Left lung (tissue), 4 donors: ENCODE measurements at regions not wholly inside any gene's neighbourhood (a gene's known extent, or its start where the extent isn't known, plus 50 kb on each side); places are given as distances from the start of the nearest gene placed in this dataset.
A peak's percentile ranks its signal among the peaks of the same experiment; 100 is the strongest.

Experiments
- ATAC-seq: fragments of 200-7000 bp; cut with Tn5 transposase; one replicate; pipeline ENCODE4 v1.9.1; 2020; ENCODE audit warnings: moderate library complexity
- DNase-seq, 4 donors: peaks; one replicate each; pipeline ENCODE4 v3.0.0-alpha.2; 2013 to 2020
- H3K27ac ChIP-seq, 2 donors: fragments of 200-600 bp; sonication (generic) in 1 of 2; one replicate each; pipeline versions ENCODE4 v1.5.0 to v1.8.0; 2020 to 2021
- H3K27me3 ChIP-seq, 2 donors: fragments of 200-600 bp; sonication (generic) in 1 of 2; one replicate each; pipeline versions ENCODE4 v1.5.0 to v1.8.0; 2020 to 2021
- H3K36me3 ChIP-seq, 2 donors: fragments of 200-600 bp; sonication (generic) in 1 of 2; one replicate each; pipeline versions ENCODE4 v1.5.0 to v1.8.0; 2020 to 2021
- H3K4me1 ChIP-seq, 2 donors: fragments of 200-600 bp; one replicate each; pipeline ENCODE4 v1.8.0; 2021
- H3K4me3 ChIP-seq, 2 donors: fragments of 200-600 bp; sonication (generic) in 1 of 2; one replicate each; pipeline versions ENCODE4 v1.5.0 to v1.8.0; 2020 to 2021; ENCODE audit warnings: mild to moderate bottlenecking in 1 of 2
- H3K9me3 ChIP-seq, 2 donors: fragments of 200-600 bp; sonication (generic) in 1 of 2; one replicate each; pipeline versions ENCODE4 v1.5.0 to v1.8.0; 2020 to 2021
- intact Hi-C, 2 donors: fragments of 100-400 bp; cut with DNase I; formaldehyde crosslinking; loops; one replicate each; pipeline versions ENCODE4 v1.11.2 to v1.14.2; 2022
- TF ChIP-seq, protein P1 (sequence below), 2 donors: fragments of 200-600 bp; sonication (generic) in 1 of 2; IDR thresholded peaks; one replicate each; pipeline versions ENCODE4 v1.5.0 to v1.8.0; 2021; ENCODE audit warnings: antibody characterized with exemption in 2 of 2
- donor health status: DM: no; HTN: yes; CAD: no.
- donor health status: DM: no; HTN: no; CAD: no.

- intact Hi-C loops: no loop called here
- no peaks in the 10 kb centered on the region for H3K36me3 ChIP-seq
- H3K4me1 ChIP-seq: no peaks in the 10 kb centered on the region
- no peaks in the 10 kb centered on the region for H3K9me3 ChIP-seq
- H3K27ac ChIP-seq: no peak overlapping the region
- ATAC-seq (no peak), DNase-seq (no peak)
- H3K4me3 ChIP-seq: no peak overlapping the region
- TF ChIP-seq, protein P1, sequence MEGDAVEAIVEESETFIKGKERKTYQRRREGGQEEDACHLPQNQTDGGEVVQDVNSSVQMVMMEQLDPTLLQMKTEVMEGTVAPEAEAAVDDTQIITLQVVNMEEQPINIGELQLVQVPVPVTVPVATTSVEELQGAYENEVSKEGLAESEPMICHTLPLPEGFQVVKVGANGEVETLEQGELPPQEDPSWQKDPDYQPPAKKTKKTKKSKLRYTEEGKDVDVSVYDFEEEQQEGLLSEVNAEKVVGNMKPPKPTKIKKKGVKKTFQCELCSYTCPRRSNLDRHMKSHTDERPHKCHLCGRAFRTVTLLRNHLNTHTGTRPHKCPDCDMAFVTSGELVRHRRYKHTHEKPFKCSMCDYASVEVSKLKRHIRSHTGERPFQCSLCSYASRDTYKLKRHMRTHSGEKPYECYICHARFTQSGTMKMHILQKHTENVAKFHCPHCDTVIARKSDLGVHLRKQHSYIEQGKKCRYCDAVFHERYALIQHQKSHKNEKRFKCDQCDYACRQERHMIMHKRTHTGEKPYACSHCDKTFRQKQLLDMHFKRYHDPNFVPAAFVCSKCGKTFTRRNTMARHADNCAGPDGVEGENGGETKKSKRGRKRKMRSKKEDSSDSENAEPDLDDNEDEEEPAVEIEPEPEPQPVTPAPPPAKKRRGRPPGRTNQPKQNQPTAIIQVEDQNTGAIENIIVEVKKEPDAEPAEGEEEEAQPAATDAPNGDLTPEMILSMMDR (IDR thresholded peaks at IDR 0.05): no peak
- H3K27me3 ChIP-seq: no peaks in the 10 kb centered on the region
These were observed 135.4 kb upstream of the SOX9 start for GRCh38 chr17:71985111-71986039.

- TF ChIP-seq, protein P1 (IDR thresholded peaks at IDR 0.05): no peak
- Histone ChIP-seq H3K9me3 (no peaks in the 10 kb centered on the region), H3K27me3 (no peaks in the 10 kb centered on the region), H3K4me1 (no peaks in the 10 kb centered on the region), H3K27ac (no peak overlapping the region), H3K36me3 (no peaks in the 10 kb centered on the region), H3K4me3 (no peak overlapping the region)
- DNase-seq (no peak), ATAC-seq (no peak)
- intact Hi-C loops: no loop called here
These were observed 133.9 kb upstream of the SOX9 start for GRCh38 chr17:71986886-71987285.

DNA sequence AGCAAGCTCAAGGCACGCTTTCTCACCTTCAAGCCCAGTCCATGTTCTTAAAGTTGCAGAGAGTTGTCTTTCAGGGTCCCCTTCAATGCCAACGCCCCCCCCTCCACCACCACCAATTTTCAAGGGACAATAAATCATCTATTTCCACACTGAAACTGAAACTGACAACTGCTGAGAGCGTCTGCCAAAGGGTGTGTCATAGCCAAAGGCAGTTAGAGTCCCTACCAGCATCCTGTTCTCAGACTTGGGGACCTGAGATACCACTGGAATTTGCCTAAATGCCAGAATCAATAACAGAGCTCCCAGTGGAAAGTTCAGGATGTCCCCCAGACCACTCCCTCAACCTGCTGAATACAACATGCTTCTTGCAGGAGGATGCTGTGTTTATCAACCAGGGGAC is 133.2 kb upstream of the SOX9 start:
- no peak overlapping the region for H3K4me3 ChIP-seq
- no peaks in the 10 kb centered on the region for H3K36me3 ChIP-seq
- ATAC-seq: no peak
- no peaks in the 10 kb centered on the region for H3K9me3 ChIP-seq
- no peak for DNase-seq
- TF ChIP-seq, protein P1 (IDR thresholded peaks at IDR 0.05): no peak
- no peak overlapping the region for H3K27ac ChIP-seq
- no peaks in the 10 kb centered on the region for H3K27me3 ChIP-seq
- H3K4me1 ChIP-seq: no peaks in the 10 kb centered on the region
- intact Hi-C loops: no loop called here

GRCh38 chr17:71989117-71989516 is 131.7 kb upstream of the SOX9 start:
- H3K4me1 ChIP-seq: no peaks in the 10 kb centered on the region
- no peaks in the 10 kb centered on the region for H3K27me3 ChIP-seq
- H3K27ac ChIP-seq: no peak overlapping the region
- H3K4me3 ChIP-seq: no peak overlapping the region
- no peak for DNase-seq
- TF ChIP-seq, protein P1 (IDR thresholded peaks at IDR 0.05): no peak
- H3K36me3 ChIP-seq: no peaks in the 10 kb centered on the region
- no peaks in the 10 kb centered on the region for H3K9me3 ChIP-seq
- ATAC-seq: no peak
- intact Hi-C loops: no loop called here

GRCh38 chr17:71993363-71993762 is 127.5 kb upstream of the SOX9 start:
- TF ChIP-seq, protein P1 (IDR thresholded peaks at IDR 0.05): no peak

More at GRCh38 chr17:71993363-71993762, 127.5 kb upstream of the SOX9 start:
- H3K4me3 ChIP-seq: no peak overlapping the region
- no peak overlapping the region for H3K27ac ChIP-seq
- H3K27me3 ChIP-seq: no peaks in the 10 kb centered on the region
- ATAC-seq (no peak), DNase-seq (peak in 1 of 4 donors; percentile 50)
- no peaks in the 10 kb centered on the region for H3K4me1 ChIP-seq
- intact Hi-C loops: no loop called here
- no peaks in the 10 kb centered on the region for H3K9me3 ChIP-seq
- H3K36me3 ChIP-seq: no peaks in the 10 kb centered on the region
